ENCODE measurements at regions not wholly inside any gene's neighbourhood (a gene's known extent, or its start where the extent isn't known, plus 50 kb on each side); places are given as distances from the start of the nearest gene placed in this dataset.
"Not testable (repeated sequence)": the region's sequence is repeated elsewhere in the genome, so short reads cannot be mapped to it uniquely, and the experiment has no call there.

DNA sequence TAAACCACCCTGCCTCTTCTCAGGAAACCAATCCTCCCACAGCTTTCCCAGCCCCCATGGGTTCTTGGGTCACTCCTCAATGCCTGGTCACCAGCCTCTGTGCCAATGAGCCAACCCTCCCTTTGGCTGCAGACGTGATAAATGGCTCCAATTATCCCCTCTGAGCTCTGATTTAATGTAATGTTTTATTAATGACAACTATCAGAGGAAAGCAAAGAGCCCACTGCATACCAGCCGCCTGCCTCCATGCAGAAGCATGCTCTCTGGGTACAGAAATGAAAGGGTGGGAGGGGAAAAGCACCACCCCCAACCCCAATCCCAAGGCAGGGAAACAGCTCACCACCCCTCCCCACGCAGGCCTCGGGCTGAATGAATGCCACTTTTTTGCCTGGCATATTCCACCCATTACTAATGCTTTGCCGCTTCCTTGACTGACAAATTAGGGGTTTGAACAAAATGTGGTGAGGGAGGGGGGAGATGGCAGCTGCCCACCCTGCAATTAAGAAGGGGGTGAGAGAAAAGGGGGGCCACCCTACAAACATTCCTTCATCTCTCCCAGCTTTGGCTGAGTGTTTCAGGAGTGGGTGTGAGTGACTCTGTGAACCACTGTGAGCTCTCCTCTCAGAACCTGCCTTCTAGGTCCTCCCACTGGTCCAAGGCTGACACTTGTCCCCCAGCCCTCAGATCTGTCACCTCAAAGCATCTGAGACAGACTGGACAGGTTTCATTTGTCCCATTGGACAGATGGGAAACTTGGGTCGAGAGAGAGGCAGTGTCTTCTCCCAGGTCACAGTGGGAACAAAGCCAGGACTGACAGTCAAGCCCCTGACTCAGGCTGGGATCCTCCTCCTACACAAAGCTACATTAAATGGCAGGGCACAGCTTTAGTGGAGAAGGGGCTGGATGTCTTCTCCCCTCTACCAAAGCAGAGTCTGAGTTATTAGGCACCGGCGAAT, 161.5 kb downstream of the TMEM132E start:
- DNase-seq (ENCODE audit: low read depth in 2 of 3, low spot score in 1 of 3), result no peak

DNA sequence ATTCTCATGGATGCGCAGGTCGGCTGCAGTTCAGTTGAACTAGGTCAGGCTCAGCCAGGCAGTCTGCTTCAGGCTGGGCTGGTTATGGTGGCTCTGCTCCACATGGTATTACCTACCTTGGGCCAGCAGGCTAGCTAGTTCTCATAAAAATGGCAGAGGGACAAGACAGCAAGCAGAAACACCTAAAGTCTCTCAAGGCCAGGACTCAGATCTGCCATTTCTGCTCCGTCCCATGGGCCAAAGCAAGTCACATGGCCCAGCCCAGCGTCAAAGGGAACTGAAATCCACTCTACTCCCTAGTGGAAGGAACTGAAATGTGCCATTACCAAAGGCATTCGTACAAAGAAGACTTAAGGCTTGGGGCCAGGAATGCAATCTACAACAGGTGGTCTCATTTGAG, 160.0 kb downstream of the TMEM132E start:
- DNase-seq (ENCODE audit: low read depth in 2 of 3, low spot score in 1 of 3), result no peak

DNA sequence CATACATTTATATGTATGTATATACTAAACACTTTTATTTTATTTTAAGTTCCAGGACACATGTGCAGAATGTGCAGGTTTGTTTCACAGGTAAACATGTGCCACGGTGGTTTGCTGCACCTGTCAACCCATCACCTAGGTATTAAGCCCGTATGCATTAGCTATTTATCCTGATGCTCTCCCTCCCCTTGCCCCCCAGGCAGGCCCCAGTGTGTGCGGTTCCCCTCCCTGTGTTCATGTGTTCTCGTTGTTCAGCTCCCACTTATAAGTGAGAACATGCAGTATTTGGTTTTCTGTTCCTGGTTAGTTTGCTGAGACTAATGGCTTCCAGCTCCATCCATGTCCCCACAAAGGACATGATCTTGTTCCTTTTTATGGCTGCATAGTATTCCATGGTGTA, 158.3 kb downstream of the TMEM132E start:
- not testable (repeated sequence) for DNase-seq (ENCODE audit: low read depth in 2 of 3, low spot score in 1 of 3)

DNA sequence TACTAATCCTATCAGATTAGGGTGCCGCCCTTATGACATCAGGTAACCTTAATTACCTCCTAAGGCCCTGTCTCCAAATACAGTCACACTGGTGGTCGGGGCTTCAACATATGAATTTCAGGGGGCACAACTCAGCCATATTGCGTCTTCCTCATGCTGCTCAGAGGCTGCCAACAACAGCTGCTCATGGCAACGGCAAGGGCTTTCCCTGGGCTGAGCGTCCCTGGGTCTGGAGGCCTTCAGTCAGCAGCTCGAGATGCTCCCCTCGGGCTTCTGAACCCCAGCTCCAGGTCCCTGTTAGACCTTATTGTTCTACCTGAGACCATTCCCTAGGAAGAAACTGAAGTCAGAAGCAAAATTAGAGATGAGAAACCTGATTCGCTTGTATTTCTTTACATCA, 157.2 kb downstream of the TMEM132E start:
- no peak for DNase-seq (ENCODE audit: low read depth in 2 of 3, low spot score in 1 of 3)

DNA sequence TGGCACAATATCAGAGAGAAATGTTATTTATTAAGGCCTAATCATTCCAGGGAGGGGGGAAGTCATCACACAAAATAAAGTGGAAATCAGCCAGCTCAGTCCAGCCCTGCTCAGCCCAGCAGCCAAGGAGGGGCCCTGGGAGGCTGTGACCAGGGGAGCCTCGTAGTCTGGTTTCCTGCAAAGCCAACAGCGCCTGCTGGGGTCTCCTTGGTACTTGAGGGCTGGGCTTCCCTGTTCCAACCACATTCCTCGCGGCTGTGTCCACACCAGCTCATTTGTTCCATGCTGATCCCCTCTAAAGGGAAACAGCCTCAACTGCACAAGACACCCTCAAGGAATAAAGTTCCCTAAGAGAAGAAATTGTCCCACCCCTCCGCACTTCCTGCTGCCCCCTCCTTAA, 154.0 kb downstream of the TMEM132E start:
- no peak for DNase-seq (ENCODE audit: low read depth in 2 of 3, low spot score in 1 of 3)

DNA sequence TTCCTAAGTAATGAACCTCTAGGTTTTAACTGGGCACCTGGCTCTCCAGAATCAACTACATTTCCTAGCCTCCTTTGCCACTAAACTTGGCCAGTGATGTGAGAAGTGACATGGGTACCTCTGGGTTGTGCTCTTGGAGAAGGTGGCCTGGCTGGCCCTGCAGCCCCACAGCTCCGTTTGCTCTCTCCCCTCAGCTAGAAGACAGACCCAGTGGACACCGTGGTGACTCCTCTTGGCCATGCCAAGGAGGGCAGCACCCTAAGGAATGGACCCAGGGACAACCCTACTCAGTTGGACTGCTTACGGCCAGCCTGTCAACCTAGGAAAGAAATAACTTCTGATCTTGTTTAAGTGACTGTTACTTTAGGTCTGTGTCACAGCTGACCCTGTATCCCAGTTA, 151.4 kb downstream of the TMEM132E start:
- DNase-seq (ENCODE audit: low read depth in 2 of 3, low spot score in 1 of 3), result no peak

DNA sequence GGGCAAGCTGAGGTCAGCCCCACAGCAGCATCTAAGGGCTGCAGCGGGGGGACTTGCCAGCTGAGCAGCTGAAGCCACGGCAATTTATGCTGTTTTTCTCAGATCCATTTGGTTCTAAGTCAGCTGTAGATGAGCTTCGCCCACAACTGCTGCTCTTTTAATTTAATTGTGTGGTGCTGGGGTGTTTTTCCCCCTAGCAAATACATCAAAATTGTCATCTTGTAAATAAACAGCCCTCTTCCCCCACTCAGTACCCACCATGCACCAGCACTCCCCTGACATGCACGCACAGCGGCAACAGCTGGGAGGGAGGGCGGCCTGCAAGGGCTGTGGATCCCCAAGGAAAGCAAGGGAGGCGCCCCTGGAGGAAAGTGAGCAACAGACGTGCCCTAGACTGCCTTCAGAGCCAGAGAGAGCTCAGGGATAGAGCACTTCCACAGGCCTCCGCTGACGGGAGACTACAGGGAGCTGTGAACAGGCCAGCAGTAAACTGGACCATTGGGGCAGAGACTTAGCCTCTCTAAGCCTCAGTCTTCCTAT, 149.5 kb downstream of the TMEM132E start:
- DNase-seq (ENCODE audit: low read depth in 2 of 3, low spot score in 1 of 3), result no peak

DNA sequence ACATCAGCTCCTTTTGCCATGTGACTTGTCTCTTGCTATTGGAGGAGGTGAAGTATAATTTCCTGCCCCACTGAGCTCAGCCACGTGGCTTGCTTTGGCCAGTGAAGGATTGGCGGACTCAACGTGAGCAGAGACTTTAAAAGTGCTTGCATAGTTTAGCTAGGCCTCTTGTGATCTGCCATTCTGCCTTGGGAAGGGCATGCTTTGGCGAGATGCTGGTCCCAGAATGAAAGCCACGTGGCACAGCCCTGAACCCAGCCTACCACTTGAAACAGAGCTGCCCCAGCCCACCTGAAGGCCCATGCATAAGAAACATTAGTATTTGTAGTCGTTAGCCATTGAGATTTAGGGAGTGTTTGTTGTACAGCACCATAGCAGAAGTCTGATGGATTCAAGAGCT, 148.2 kb downstream of the TMEM132E start:
- no peak for DNase-seq (ENCODE audit: low read depth in 2 of 3, low spot score in 1 of 3)

DNA sequence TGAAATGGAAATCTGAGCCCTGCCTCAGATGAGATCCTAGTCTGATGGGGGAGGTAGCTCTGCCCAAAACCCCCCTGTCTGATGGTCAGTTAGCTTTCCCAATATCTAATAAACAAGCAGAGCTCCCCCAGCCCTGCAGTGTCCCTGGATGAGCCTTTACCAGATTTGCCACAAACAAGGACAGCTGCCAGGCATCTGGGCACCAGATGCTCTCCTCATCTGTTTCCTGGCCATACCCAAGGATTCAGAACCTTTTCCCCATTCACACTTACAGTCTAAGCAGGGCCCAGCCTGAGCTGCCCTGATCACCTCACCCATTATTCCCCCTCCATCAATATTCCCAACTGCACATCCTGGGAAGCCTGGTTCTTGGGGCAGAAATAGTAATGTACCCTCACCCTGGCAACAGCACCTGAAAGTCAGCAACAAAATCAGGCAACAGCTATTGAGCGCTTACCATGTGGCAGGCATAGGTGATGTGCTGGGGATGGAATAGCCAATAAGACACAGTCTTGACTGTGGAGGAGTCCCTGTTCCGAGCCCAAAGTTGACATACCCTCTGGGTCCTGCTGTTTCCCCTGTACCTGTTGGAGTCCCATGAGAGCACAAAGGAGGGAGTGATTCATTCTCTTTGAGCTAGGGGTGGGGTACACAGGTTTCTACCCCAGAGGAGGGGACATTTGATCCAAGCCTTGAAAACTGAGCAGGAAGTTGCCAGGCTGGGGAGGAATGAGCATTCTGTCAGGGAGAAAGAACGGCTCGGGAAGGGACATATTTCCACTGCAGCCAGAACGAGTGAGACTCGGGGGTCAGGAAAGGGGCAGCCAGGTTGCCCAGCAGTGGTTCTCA, 147.4 kb downstream of the TMEM132E start:
- DNase-seq (ENCODE audit: low read depth in 2 of 3, low spot score in 1 of 3), result no peak

DNA sequence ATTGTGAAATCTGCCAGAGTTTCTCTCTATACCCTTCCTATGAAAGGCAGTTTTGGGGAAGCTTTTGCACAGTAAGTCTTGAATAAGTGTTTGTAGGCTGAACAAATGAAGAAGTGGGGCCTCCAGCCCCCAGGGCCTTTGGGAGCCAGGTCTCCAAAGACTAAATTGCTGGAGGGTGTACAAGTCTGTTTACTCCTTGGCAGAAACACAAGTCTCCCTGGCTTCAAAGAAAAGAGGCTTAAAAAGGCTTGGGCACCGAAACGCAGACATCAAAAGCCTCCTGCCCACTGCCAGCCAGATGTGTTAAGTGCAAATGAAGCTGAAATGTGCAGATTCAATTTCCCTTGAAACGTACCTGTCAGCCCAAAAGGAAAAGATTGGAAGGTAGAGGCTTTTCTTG, 146.3 kb downstream of the TMEM132E start:
- no peak for DNase-seq (ENCODE audit: low read depth in 2 of 3, low spot score in 1 of 3)

DNA sequence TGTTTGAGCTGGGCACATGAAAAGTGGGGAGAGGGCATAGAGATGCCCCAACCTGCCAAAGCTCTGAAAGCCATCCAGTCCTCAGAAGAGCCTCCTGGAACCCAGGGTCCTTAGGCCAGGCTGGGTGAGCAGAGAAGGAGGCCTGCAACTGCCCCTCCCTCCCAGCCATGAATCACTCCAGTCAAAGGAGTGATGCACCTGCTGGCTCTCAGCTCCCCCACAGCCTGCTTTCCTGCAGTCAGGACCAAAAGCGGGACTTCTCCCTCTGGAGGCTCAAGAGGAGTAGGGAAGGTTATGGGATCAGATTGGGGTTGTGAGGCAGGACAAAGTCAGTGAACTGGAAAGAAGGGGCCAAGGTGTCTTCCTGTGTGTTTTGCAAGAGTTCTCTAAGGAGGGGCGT, 145.6 kb downstream of the TMEM132E start:
- no peak for DNase-seq (ENCODE audit: low read depth in 2 of 3, low spot score in 1 of 3)

DNA sequence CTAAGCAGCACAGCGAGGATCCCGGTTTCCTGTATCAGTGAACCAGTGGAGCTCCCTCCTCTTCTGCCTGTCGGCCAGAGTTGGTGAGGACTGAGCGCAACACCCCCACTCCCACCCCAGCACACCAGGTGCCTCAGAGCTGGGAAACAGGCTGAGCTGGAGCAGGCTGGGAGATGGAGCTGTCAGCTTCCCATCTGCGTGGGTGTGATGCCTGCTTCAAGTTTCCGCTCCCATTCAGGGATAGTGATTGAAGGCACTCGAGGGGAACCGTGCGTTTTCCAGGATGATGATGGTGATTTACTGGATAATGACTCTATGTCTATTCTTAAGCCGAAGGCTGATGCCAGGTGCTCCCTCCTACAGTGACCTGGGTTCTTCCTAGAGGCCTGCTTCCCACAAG, 144.5 kb downstream of the TMEM132E start:
- no peak for DNase-seq (ENCODE audit: low read depth in 2 of 3, low spot score in 1 of 3)

DNA sequence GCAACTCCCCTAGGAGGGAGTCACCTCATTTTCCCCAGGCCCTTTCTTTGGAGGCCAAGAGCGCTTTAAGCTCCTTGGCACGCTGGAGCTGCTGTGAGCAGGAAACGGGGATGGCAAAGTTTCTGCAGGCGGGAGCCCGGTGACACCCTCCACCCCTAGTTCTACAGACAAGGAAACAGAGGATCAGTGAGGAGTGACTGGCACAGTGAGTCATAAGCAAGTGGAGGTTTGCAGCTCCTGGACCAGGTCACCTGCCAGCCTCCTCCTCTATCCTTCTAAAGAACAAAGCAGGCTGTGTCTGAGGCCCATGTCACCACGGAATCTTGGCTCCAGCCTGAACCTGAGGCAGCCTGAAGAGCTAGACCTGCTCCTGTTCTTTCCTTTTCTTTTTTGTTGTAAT, 141.9 kb downstream of the TMEM132E start:
- DNase-seq (ENCODE audit: low read depth in 2 of 3, low spot score in 1 of 3), result no peak

DNA sequence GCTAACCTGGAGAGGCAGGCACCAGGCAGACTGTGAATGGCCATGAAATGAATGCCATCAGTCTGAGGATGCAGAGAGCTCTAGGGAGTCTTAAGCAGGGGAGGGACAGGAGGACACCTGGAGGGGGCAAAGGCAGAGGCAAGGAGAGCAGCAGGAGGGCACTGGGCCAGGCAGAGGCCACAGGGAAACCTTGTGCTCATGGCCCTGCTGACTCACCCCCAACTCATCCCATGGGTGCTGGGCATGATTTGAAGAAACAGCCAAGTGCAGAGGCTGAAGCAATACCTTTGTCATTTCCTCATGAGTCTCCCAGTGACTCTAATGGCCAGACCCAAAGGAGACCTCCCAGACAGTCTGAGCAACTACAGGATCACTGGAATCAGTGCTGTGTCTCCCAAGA, 141.4 kb downstream of the TMEM132E start:
- no peak for DNase-seq (ENCODE audit: low read depth in 2 of 3, low spot score in 1 of 3)

DNA sequence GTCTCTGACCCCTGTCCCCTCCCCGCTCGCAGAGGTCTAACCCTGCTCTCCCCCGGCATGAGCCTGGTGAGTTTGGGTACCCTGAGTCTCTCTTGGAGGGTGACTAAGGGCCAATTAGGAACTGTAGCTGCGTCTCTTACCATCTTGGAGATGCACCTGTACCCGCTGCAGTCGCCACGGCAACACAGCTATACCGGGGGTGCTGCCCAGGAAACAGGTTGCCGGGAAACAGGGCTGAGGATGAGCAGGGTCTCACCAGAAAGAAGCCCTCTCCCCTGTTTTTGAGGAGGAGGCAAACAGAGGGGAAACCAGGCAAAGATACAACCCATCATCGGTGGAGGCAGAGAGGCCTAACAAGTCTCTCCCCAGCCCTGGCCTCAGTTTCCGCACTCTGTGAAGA, 140.2 kb downstream of the TMEM132E start:
- no peak for DNase-seq (ENCODE audit: low read depth in 2 of 3, low spot score in 1 of 3)

DNA sequence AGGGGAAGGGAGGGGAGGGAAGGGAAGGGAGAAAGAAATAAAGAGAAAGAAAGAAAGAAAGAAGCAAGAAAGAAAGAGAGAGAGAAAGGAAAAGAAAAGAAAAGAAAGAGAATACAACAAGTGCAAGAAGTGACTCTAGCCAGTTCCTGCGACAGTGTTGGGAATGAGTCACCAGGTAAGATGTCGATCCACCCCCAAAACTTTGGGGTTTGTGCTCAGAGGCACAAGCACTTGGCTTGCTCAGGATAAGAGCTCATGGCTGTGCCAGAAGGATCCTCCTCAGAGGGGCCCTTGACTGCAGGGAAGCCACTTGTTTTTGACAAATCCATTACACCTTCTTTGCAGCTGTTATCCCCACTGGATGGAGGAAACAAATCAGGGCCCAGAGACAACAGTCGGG, 137.7 kb downstream of the TMEM132E start:
- DNase-seq (ENCODE audit: low read depth in 2 of 3, low spot score in 1 of 3), result no peak

DNA sequence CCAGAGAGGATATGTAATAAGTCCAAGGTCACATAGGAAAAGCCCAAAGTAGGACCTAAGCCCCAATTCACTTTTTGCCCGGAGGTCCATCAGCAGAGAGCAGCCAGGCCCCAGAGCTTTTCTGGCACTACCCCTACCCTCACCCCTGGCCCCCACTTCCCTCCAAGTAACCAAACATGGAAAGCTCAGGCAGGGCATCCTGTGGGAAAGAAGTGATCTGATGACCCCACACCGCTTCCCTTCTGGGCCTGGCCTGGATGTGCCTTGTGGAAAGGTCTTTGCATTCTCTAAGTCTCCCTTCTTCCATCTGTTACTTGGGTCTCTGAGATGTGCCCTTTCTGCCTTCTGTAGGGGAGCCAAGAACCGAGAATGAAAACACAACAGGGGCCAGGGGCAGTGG, 136.9 kb downstream of the TMEM132E start:
- no peak for DNase-seq (ENCODE audit: low read depth in 2 of 3, low spot score in 1 of 3)

DNA sequence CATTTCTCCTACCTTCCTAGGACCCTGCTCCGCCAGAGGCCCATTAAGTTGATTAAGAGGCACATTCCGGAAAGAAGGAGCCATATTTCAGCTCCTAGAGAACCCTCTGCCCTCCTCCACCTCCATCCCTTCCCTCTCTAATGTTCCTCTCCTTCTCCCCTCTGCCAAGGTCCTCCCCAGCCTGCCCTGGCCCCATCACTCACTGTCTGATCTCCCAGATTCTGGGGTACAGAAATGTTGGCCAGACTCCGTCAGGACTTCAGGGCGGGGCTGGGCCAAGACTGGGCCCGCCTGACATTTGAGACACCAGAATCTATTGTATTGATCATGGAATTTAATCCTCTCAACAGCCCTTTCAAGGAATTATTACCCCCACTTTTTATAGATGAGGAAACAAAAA, 136.1 kb downstream of the TMEM132E start:
- no peak for DNase-seq (ENCODE audit: low read depth in 2 of 3, low spot score in 1 of 3)

DNA sequence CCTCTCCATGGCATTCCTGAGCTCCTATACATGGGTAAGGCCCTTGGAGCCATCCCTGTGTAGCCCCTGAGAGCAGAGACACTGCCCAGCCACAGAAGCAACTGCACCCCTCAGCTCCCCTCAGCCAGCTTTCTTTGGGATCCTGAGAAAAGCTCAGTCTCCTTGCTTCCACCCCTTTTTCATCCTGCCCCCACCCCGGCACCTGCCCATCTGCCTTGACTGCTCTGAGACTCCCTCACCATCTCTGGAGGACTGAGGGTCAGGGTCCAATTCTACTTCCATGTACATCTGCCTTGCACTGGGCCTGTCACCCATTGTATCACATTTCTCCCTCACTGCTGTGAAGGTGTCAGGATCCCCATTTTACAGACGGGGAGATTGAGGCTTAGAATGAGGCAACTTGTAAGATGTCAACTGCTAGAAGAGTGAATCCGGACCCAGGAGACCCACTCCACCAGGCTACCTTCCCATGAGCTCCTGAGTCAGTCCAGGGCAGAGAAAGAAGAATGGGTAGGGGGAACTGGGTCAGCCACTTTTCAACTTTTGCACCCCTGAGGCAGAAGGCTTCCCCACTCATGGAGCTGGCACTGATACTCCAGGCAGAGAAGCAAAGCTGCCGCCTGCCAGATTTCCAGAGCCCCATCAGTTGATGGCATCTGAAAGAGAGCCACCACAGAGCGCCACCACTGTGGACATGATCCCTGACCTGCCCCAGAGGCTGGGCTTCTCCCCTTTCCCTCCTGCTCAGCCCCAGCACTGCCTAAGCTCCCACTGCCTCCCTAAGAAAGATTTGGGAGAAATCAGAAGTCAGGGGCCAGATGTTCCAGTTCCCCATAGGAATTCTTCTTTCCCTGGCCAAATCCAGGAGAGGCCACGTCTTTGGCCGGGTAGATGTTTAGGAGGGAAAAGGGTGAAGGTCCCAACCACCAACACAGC, 135.4 kb downstream of the TMEM132E start:
- no peak for DNase-seq (ENCODE audit: low read depth in 2 of 3, low spot score in 1 of 3)

DNA sequence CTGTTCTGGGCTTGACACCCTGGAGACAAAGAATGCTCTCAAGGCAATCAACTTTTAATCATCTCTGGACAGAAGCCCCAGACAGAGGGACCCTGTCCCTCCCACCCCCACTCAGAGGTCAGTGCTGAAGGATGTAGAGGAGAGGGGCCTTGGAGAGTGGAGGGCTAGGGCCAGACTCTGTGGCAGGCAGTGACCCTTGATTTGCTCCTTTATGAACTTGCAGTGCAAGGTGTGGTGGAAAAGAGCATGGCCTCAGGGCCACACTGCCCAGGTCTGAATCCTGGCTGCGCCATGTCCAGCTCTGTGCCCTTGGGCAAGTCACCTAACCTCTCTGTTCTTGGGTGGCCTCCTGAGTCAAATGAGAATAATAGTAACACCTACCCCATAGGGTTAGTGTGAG, 134.3 kb downstream of the TMEM132E start:
- no peak for DNase-seq (ENCODE audit: low read depth in 2 of 3, low spot score in 1 of 3)
